NCI-H510A treated with DMSO at 0.1 percent for 48 hours (cell line): ENCODE measurements at regions not wholly inside any gene's neighbourhood (a gene's known extent, or its start where the extent isn't known, plus 50 kb on each side); places are given as distances from the start of the nearest gene placed in this dataset.
"Not testable (repeated sequence)": the region's sequence is repeated elsewhere in the genome, so short reads cannot be mapped to it uniquely, and the experiment has no call there.

ENCODE experiments used
- DNase-seq: peaks from one replicate; lab custom pipeline; 2025; lab: John Stamatoyannopoulos, UW

DNA sequence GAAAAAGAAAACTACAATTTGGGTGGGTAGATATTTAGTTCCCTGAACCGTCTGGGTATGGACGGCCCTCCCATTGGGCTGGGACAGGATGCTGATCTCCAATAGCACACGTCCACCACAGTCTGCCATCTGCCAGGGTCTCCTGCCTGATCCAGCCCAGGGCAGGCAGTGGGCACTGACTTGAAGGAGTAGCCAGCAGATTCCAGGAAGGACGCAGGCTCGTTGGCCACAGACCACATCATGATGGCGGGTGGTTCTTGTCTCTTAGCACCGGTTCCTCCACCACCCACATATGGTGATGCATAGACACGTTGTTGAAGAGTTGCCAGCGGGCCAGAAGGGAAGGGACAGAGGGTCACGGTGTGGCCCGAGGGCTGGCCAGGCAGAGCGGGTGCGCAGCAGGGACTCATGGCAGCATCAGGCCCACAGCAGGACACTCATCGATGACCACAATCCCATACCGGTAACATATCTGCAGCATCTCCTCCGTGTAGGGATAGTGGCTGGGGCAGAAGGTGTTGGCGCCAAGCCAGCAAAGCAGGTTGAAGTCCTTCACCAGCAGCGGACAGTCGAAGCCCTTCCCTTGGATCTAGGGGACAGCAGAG, 155.8 kb upstream of the FAM174A start:
- not testable (repeated sequence) for DNase-seq

DNA sequence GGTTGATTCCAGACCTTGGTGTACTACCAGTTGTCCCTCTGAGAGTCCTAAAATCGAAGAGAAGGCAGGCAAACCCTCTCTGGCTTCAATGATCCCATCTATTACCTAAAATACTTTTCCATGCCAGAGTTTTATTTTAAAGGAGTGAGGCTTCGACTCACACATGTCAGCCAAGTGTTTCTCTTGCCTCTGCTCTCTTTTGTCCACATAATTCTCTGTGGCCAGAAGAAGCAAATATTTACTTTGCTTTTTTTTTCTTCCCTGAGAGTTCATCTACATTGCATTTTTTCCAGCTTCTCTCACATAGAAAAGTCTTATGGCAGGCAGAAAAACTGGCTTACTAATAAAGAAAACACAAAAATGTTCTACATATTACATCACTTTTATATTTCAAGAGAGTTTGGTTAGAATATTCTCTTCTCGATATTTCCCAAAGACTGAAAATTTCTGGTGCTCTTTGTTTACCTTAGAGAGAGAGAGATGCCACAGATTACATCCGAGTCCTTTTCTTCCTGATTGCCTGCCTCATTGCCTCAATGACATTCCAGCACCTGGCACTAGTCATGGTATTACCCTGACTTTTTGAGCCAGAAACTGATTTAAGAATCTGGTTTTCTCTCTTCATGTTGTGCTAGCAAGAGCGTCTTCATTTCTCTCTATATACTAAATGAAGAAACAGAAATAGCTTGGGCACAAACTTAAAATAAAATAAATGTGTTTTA, 170.3 kb upstream of the FAM174A start:
- DNase-seq: not testable (repeated sequence)

DNA sequence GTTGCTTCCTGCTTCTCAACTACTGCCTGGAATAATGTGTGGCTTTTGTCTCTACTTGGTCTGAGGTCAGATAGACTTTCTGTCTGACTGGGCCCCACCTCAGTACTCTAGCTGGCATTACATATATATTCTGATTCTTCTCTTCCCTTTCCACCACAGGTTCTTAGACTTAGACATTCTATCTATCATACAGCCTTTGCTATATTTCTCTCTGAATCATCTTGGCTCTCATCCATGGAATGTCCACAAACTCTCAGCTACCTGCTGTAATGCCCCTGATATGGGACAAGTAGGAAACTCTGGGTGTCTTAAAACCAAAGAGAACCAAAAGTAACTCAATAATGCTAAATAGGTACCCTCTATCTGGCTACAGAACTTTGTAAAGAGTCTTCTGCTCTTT, 170.8 kb upstream of the FAM174A start:
- DNase-seq: not testable (repeated sequence)

DNA sequence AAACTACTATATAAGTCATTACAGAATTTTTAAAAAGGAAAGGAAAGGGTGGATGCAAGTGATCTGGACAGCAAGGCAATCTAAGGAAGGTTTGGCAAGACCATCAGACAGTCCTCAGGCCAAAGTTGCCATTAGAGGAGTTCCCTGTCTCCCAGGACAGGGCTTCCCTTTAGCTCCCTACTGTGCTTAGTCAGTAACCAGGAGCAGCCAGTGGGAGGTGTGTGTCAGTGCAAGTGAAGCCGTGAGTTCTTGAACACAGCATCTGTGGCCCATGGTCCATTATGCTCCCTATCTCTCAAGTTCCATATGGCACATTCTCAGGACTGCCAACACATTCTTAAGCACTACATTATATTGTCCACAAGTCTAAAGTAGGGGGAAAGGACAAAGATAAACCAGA, 175.2 kb upstream of the FAM174A start:
- not testable (repeated sequence) for DNase-seq

DNA sequence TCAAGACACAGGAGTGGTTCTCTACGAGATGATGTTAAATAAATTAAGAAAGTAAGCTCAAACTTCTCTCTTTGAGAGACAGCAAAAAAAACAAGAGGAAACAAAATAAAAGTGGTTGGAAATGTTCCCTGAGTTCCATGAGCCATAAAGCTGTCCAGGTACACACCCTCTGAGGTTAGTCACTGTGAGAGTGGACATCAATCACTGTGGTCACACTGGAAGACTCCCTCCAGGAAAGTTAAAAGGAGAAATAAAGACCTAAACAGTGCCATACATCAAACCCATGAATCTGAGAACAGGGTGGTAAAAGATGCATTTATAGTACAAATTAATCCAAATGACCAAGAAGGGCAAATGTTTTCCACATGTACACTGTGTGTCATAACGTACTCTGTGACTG, 188.9 kb upstream of the FAM174A start:
- DNase-seq: not testable (repeated sequence)

DNA sequence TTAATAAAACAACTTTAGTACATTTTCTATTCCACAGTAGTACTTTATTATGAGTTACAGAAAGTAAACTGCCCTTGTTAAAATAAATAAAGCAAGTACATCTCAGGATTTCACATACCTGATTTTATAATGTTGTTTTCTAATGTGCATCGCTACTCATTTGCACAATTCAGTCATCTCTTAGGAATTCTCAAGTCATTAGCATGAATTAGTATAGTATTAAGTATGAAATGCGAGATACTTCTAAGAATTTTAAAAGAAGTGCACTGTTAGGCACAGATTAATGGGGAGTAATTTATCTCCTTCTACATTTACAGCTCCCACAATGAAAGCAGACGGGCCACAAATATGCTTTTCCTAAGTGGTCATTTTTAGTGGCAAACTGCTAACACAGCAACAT, 193.7 kb upstream of the FAM174A start:
- not testable (repeated sequence) for DNase-seq

DNA sequence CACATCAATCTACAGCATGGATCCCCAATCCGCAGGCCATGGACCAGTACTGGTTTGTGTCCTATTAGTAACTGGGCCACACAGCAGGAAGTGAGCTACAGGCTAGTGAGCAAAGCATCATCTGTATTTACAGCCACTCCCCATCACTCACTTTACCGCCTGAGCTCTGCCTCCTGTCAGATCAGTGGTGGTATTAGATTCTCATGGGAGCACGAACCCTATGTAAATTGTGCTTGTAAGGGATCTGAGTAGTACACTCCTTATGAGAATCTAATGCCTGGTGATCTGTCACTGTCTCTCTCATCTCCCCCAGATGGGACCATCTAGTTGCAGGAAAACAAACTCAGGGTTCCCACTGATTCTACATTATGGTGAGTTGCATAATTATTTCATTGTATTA, 212.7 kb upstream of the FAM174A start:
- no peak for DNase-seq

DNA sequence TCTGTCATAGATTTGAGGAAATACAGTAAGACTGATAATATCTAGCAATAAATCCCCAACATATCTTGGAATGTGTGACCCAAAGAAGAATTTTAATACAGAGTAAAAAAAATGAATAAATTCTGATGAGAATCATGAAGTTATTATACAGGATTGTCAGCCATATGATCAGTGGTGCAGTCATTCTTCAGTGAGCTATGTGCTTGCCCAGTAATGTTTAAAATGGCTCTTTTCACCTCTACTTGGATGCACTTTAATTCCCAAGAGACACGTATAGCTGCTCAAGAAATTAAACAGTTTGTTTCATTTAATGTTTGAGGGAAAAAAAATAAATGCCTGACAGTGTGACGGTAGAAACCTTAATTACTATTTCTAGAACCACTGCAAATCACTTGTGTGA, 215.3 kb upstream of the FAM174A start:
- DNase-seq: no peak

DNA sequence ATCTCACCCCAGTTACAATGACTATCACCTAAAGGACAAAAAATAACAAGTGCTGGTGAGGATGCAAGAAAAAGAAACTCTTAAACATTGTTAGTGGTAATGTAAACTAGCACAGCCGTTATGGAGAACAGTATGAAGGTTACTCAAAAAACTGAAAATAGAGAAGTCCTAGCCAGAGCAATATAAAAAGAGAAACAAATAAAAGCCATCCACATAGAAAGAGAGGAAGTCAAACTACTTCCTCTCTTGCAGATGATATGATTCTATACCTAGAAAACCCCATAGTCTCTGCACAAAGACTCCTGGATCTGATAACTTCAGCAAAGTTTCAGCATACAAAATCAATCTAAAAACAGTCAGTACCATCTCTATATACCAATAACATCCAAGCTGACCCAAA, 221.5 kb upstream of the FAM174A start:
- DNase-seq: no peak

DNA sequence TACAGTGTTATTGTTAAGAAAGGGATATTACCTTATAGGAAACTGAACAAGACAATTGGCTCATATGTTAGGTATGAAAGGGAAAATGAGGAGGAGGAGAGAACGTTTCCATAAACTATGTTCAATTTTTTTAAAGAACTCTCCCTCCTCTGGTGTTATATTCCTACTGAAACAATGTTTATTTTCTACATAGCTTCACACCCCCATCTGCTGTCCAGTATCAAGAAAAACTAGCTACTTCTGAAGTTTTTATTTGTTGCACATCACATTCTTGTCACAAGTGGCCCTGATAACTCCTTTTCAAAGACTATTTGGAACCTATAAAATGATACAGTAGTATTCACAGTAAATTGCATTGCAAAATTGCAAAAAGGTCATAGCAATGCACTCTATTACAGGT, 223.4 kb upstream of the FAM174A start:
- DNase-seq: no peak

DNA sequence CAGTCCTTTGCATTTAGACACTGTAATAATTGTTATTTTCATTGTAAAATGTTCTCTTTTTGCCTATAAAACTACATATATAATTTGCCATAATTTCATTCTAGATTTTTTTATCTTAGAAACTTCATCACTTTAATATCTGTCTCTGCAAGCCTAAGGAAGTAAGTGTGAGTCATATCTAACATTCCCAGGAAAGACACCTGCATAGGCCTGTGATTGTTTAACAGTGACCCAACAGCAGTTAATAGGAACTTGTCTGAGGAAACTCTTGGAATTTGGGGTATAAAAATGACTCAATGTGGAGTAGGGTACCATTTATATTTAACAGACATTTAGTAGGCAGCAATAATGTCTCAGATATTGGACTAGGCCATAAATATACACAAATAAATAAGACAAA, 229.2 kb upstream of the FAM174A start:
- DNase-seq: no peak

DNA sequence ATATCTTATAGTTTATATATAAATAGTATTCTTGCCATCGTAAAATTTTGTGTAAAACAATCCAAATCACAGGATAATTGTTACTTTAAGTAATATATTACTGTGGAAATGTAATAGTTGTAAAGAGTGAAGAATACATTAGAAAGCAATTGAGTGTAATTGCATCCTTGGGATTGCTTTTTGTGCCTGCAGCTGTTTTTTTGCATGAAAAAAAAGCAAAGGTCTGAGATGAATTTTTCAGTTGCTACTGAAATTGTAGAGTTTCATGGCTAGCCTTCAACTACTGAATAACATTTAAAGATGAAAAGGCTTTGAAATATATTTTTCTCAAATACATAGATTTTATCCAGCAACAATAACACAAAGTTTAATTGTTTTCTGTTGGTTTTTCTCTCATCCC, 232.0 kb upstream of the FAM174A start:
- DNase-seq: no peak

DNA sequence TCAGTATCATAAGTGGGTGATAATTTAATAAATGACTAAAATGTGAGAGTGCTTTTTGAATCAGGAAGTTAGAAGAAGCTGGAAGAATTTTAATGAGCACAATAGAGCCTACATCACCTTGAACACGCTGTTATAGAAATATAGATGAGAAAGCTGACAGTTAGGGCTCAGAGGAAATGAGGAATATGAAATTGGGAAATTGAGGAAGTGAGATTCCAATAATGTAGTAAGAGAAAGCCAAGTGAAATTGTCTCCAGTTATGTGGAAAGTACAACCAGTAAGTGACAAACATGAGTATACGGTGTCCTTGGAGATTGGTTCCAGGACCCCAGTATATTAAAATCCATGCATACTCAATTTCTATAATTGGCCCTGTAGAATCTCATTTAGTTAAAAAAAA, 235.9 kb upstream of the FAM174A start:
- no peak for DNase-seq

DNA sequence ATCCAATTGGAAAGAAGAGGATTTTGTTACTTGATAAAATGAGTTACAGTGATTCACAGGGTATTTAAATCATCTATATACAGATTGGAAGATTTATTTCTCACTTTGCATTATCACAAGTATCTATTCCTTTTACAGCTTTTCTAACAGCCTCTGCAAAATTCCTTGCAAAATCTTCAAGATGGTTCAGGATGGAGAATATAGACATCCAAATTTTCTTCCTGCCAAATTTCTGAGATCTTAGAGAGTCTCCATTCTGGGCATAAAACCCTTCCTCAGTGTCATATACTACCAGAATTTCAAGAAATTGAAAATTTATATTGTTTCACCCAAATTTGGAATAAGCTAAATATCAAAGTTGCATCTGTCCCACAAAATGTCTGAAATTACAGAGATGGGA, 259.1 kb upstream of the FAM174A start:
- no peak for DNase-seq

DNA sequence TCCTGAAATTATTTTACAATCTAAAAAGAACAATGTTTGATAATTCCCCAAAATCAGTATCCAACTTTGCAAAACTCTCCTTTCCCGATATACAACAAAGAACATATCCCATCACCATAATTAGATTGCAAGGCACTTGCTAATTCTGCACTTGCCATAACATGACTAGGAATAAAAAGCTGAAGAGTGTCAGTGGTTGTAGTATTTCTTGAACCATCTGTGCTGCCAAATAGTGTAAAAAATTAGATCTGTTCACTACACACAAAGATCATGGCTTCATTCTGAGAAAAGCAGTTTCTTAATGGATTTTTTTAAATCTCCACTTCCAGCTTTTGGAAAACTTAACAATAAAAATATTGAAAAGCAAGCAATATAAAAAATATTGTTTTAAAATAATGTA, 259.5 kb upstream of the FAM174A start:
- no peak for DNase-seq

DNA sequence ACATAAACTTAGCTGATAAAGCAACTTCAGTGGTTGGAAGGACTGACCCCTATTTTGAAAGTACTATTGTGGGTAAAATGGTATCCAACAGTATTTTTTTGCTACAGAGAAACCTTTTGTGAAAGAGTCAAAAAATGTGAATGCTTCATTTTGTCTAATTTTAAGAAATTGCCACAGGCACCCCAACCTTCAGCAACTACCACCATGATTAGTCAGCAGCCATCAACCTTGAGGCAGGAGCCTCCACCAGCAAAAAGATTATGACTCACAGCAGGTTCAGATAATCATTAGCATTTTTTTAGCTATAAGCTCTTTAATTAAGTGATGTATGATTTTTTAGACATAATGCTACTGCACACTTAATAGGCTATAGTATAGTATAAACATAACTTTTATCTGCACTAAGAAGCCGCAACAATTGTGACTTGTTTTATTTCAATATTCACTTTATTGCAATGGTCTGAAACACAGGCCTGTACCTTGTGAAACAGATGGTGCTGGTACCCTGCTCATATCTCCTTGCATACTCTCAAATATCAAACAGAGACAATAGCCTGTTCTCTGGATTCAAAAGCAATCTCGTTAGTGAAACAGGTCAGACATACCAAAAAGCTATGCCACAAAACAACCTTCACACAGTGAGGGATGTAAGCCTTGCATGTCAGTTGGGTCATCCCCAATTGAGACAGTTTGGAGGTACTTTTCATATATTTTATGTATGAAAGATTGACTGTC, 261.2 kb upstream of the FAM174A start:
- DNase-seq: no peak

DNA sequence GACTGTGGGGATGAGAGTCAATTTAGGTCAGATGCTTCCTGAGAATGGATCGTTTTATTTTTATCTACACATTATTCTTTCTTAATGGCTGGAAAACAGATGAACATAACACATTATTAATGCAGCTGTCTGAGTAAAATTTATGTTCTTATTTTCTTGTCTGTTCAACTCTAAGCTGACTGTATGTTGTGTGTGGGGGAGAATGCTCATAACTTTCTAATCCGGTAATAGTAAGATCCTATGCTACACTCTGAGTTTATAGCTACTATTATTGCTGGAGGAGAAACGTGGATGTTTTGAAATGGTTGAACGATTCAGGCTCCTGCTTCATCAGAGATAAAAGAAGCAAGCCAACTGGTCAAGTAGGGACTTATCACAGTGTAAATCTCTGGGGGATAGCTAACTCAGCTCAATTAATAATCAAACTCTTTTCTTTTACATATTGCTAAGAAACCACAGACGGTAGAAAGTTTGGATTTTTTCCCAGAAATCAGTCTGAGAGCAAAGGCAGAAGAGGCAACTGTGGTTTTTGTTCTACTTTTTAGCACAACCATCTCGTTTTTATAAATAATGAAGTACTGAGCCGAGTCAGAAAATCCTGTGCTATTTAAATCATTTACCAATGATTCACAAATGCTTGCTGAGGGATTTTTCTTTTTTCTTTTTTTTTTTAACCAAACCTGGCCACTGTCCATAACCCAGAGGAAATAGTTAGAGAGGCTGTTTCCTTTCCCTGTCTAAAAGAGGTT, 265.0 kb upstream of the FAM174A start:
- DNase-seq: no peak

DNA sequence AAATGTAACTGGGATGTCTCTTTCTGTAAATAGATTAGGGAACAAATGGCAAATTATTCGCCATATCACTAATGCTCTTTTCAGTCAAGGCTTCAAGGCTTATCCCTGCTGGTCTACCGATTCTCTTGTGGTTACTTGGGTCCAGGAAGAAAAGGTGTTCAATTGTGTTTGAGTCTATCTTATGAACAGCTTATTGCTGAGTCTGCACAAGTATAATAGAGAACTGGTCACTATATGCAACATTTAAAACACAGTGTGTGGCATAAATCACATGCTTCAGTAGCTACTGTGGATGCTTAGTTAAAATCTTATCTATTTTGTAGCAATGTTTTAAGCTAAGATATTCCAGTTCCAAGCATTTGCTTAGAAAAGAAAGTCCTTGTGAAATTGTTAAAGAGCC, 274.2 kb upstream of the FAM174A start:
- no peak for DNase-seq

DNA sequence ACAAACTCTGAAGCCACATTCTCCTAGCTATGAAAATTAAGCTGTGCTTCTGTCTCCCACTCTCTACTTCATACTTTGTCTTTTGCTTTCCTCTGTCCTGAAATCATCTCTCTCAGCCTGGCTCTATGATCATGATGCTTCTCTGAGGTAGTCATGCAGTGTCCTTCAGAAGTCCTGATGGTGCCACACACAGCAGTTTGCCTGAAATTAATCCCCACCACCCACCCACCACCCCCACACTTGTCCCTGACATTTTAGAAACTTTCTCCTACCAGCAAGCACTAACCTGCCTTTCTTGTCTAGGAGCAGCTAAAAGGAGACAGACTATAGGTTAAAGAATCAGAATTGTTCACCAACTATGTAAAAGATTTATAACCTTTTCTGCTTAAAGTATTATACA, 282.2 kb upstream of the FAM174A start:
- DNase-seq: no peak

DNA sequence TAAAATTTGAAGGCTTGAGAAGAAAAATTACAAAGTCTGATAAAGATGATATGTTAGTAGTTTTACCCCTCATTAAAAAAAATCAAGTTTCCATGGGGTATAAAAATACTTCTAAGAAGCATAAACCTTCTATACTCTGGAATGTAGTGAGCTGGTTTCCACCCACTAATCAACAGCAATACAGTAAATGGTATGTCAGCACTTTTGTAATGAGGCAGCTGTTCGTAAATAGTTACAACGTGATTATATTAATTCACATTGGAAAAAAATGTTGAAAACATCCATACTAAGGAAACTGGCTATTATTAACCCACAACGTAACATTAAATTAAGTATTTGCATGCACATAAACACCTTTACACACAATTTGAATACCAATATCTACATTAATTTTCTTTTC, 283.1 kb upstream of the FAM174A start:
- no peak for DNase-seq

DNA sequence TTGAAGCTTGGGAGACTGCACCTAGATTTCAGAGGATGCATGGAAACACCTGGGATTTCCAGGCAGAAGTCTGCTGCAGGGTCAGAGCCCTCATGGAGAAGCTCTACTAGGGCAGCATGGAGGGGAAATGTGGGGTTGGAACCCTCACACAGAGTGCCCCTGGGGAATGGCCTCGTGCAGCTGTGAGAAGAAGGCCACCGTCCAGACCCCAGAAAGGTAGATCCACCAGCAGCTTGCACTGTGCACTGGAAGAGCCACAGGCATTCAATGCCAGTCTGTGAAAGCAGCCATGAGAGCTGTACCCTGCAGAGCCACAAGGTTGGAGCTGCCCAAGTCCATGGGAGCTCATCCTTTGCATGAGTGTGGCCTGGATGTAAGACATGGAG, 285.3 kb upstream of the FAM174A start:
- DNase-seq: no peak

DNA sequence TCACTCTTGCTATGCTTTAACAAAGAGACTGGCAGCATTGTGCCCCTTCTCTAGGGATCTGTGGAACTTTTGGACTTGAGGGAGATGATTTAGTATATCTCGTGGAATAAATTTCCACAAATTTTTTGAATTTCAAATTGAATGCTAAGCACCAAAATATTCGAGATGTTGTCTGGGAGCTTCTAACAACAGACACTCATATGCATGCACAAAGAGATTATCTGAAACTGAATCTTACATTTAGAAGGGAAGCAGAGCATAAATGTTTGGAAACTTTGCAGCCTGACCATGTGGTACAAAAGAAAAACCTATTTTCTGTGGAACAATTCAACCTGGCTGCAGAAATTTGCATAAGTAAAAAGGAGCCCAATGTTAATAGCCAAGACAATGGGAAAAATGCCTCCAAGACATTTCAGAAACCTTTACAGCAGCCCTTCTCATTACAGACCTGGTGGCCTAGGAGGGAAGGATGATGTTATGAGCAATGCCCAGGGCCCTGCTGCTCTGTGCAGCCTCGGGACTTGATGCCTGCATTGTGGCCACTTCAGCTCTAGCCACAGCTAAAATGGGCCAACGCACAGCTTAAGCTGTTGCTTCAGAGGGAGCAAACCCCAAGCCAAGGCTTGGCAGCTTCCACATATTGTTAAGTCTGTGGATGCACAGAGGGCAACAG, 285.8 kb upstream of the FAM174A start:
- DNase-seq: no peak
